GM21528 (cell line): ENCODE measurements at regions not wholly inside any gene's neighbourhood (a gene's known extent, or its start where the extent isn't known, plus 50 kb on each side); places are given as distances from the start of the nearest gene placed in this dataset.

Source experiments
- ATAC-seq: cut with Tn5 transposase; IDR thresholded peaks from one replicate; pipeline ENCODE4 v1.9.1; 2021; ENCODE audit warnings: mild to moderate bottlenecking, moderate library complexity; ENCODE audit not compliant: unreplicated experiment, low FRiP score

GRCh38 chr9:36728651-36729520, 156.2 kb downstream of the MELK start:
- no peak for ATAC-seq

GRCh38 chr9:36729906-36730305, 157.2 kb downstream of the MELK start:
- no peak for ATAC-seq

- no peak for ATAC-seq
Observed at GRCh38 chr9:36730414-36730813, 157.7 kb downstream of the MELK start.

- ATAC-seq = no peak
Observed at GRCh38 chr9:36731068-36731956, 158.6 kb downstream of the MELK start.

- no peak for ATAC-seq
Observed at GRCh38 chr9:36734737-36735136, 162.0 kb downstream of the MELK start.

- ATAC-seq = no peak
Observed at GRCh38 chr9:36736648-36737047, 164.0 kb downstream of the MELK start.

- no peak for ATAC-seq
Observed at GRCh38 chr9:36738318-36738976, 165.8 kb downstream of the MELK start.

GRCh38 chr9:36739373-36740116, 166.8 kb downstream of the MELK start:
- ATAC-seq = no peak

- ATAC-seq = no peak
Observed at GRCh38 chr9:36742264-36742663, 169.6 kb downstream of the MELK start.

GRCh38 chr9:36744678-36745077, 172.0 kb downstream of the MELK start:
- no peak for ATAC-seq

- no peak for ATAC-seq
Observed at GRCh38 chr9:36745977-36746376, 173.3 kb downstream of the MELK start.

GRCh38 chr9:36746415-36746814, 173.7 kb downstream of the MELK start:
- ATAC-seq = no peak

- ATAC-seq = no peak
Observed at GRCh38 chr9:36748322-36748899, 175.7 kb downstream of the MELK start.

- no peak for ATAC-seq
Observed at GRCh38 chr9:36749461-36749860, 176.8 kb downstream of the MELK start.

GRCh38 chr9:36750630-36751029, 177.9 kb downstream of the MELK start:
- ATAC-seq = no peak

GRCh38 chr9:36755019-36755418, 182.3 kb downstream of the MELK start:
- no peak for ATAC-seq

- no peak for ATAC-seq
Observed at GRCh38 chr9:36759141-36759540, 186.4 kb downstream of the MELK start.

GRCh38 chr9:36759976-36760375, 187.3 kb downstream of the MELK start:
- no peak for ATAC-seq

GRCh38 chr9:36760667-36761420, 188.1 kb downstream of the MELK start:
- no peak for ATAC-seq
